ENCODE measurements at regions not wholly inside any gene's neighbourhood (a gene's known extent, or its start where the extent isn't known, plus 50 kb on each side); places are given as distances from the start of the nearest gene placed in this dataset.

DNA sequence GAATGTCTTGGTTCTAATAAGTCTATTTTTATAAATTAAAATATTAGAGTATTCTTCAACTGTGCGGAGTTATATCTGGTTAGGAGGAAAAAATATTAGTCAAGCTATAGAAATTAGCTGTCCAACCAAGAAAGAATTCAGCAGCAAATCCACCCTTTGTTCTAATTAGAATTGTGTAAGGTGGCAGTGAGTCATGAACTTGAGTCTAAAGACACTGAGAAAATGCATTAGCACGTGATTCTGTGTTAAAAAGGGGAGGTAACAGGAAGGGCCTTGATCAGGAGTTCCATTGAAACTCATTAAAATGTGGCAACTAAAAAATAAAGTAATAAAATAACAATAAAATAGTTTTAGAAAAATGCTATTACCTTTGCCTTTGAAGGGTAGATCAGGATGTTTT is 398.2 kb upstream of the RGS18 start:
- TF ChIP-seq CTCF (IDR thresholded peaks at IDR 0.05; ENCODE audit: borderline replicate concordance, extremely low read depth, low read length, poor library complexity, severe bottlenecking) (no peak), EZH2 (IDR thresholded peaks at IDR 0.05; ENCODE audit: borderline replicate concordance, low read depth, low read length, severe bottlenecking) (no peak)
